HCT116 (cell line): ENCODE measurements at regions not wholly inside any gene's neighbourhood (a gene's known extent, or its start where the extent isn't known, plus 50 kb on each side); places are given as distances from the start of the nearest gene placed in this dataset.

Source experiments
- ATAC-seq: fragments of 200-7000 bp; cut with Tn5 transposase; 2 replicates; pipeline ENCODE4 v1.9.1; 2020; ENCODE audit warnings: mild to moderate bottlenecking, moderate library complexity
- BruUV-seq: library from RNA; stranded (reverse); fragments of 400-500 nt; replicated peaks from 2 replicates; lab custom pipeline; 2021; lab: Mats Ljungman, UMichigan
- CTCF ChIA-PET: fragments of 300-600 bp; sonication (Branson Sonifier 250); formaldehyde crosslinking; loops from one replicate; lab custom pipeline; 2021; ENCODE audit warnings: antibody characterized with exemption; lab: Charles Lee
- POLR2A ChIA-PET: fragments of 300-600, 350-600 bp; sonication (Branson Sonifier 250); formaldehyde crosslinking; loops from one replicate; lab custom pipeline; 2021; ENCODE audit warnings: antibody characterized with exemption; lab: Charles Lee
- RAD21 ChIA-PET, 2 experiments: fragments of 300-600 bp; sonication (Branson Sonifier 250); formaldehyde crosslinking; loops; one replicate each; lab custom pipeline; 2023; ENCODE audit warnings: low total read pairs in 2 of 2; ENCODE audit not compliant: uncharacterized antibody in 2 of 2, unreplicated experiment in 2 of 2, low non-redundant PET in 1 of 2; lab: Charles Lee
- DNase-seq: peaks from one replicate; pipeline ENCODE4 v3.0.0-alpha.2; 2010; ENCODE audit warnings: low read depth, low spot score
- H2AFZ ChIP-seq: fragments of 200-600 bp; shearing (Covaris generic), sonication (generic); 2 replicates; pipeline ENCODE4 v1.6.1; 2017; ENCODE audit warnings: low read depth, mixed run types, mixed read lengths, antibody characterized with exemption, low read length; ENCODE audit not compliant: poor library complexity, severe bottlenecking
- H3K27ac ChIP-seq: 2 replicates; pipeline ENCODE4 v1.5.1; 2012; ENCODE audit warnings: low read depth, low read length
- H3K27me3 ChIP-seq: fragments of 200-600 bp; sonication (generic); 2 replicates; pipeline ENCODE4 v1.6.1; 2016; ENCODE audit warnings: mixed run types, low read length, mixed read lengths; ENCODE audit not compliant: insufficient read depth
- H3K36me3 ChIP-seq, 2 experiments: fragments of 200-500 bp in 1 of 2; fragments of 200-600 bp in 1 of 2; sonication (Bioruptor generic) in 1 of 2; sonication (generic) in 1 of 2; 2 replicates each; pipeline versions ENCODE4 v1.5.1 to v1.6.1; 2014 to 2016; ENCODE audit warnings: low read length in 2 of 2, inconsistent platforms in 1 of 2, mixed read lengths in 1 of 2, mixed run types in 1 of 2; ENCODE audit not compliant: insufficient read depth in 2 of 2, control insufficient read depth in 1 of 2
- H3K4me1 ChIP-seq, 2 experiments: fragments of 200-600 bp in 1 of 2; sonication (generic) in 1 of 2; 2 replicates each; pipeline versions ENCODE4 v1.5.1 to v1.6.1; 2012 to 2017; ENCODE audit warnings: low read length in 2 of 2, inconsistent platforms in 1 of 2, mild to moderate bottlenecking in 1 of 2, mixed read lengths in 1 of 2, mixed run types in 1 of 2, moderate library complexity in 1 of 2; ENCODE audit not compliant: insufficient read depth in 2 of 2, control insufficient read depth in 1 of 2
- H3K4me2 ChIP-seq: fragments of 200-600 bp; sonication (generic); 2 replicates; pipeline ENCODE4 v1.6.1; 2017; ENCODE audit warnings: mixed run types, low read length, mixed read lengths
- H3K4me3 ChIP-seq, 2 experiments: fragments of 200-600 bp in 1 of 2; sonication (generic) in 1 of 2; replicated peaks in 1 of 2; 2 replicates each; pipeline ENCODE4 v1.5.1; 2011 to 2016; ENCODE audit warnings: low read length in 2 of 2, control low read depth in 1 of 2, low read depth in 1 of 2, mild to moderate bottlenecking in 1 of 2, mixed read lengths in 1 of 2, mixed run types in 1 of 2
- H3K79me2 ChIP-seq: fragments of 200-600 bp; sonication (generic); 2 replicates; pipeline ENCODE4 v1.6.1; 2017; ENCODE audit warnings: mild to moderate bottlenecking, mixed run types, low read length, moderate library complexity, mixed read lengths; ENCODE audit not compliant: insufficient read depth
- H3K9ac ChIP-seq: fragments of 200-600 bp; sonication (generic); 2 replicates; pipeline ENCODE4 v1.6.1; 2016; ENCODE audit warnings: low read length, mixed read lengths
- H3K9me2 ChIP-seq: fragments of 200-600 bp; sonication (generic), shearing (Covaris generic); 2 replicates; pipeline ENCODE4 v1.6.1; 2017; ENCODE audit warnings: mixed run types, mild to moderate bottlenecking, moderate library complexity; ENCODE audit not compliant: insufficient read depth
- H3K9me3 ChIP-seq, 2 experiments: fragments of 200-500 bp in 1 of 2; fragments of 200-600 bp in 1 of 2; sonication (Bioruptor generic) in 1 of 2; sonication (generic) in 1 of 2; 2 replicates each; pipeline ENCODE4 v1.6.1; 2014 to 2017; ENCODE audit warnings: low read length in 2 of 2, mixed read lengths in 2 of 2, inconsistent platforms in 1 of 2, low read depth in 1 of 2, mild to moderate bottlenecking in 1 of 2, mixed run types in 1 of 2, moderate library complexity in 1 of 2; ENCODE audit not compliant: control insufficient read depth in 1 of 2, insufficient read depth in 1 of 2
- H4K20me1 ChIP-seq: fragments of 200-600 bp; sonication (generic), shearing (Covaris generic); 2 replicates; pipeline ENCODE4 v1.6.1; 2017; ENCODE audit warnings: mixed run types, mild to moderate bottlenecking, moderate library complexity; ENCODE audit not compliant: insufficient read depth
- EGR1 ChIP-seq: IDR thresholded peaks from 2 replicates; pipeline ENCODE4 v1.6.1; 2012; ENCODE audit warnings: low read depth
- ELF1 ChIP-seq: IDR thresholded peaks from 2 replicates; pipeline ENCODE4 v1.6.1; 2012; ENCODE audit warnings: low read depth, borderline replicate concordance
- EZH2 ChIP-seq: fragments of 200-600 bp; sonication (generic); IDR thresholded peaks from 2 replicates; pipeline ENCODE4 v1.6.1; 2017; ENCODE audit warnings: antibody characterized with exemption, mixed run types
- FOSL1 ChIP-seq: IDR thresholded peaks from 2 replicates; pipeline ENCODE4 v1.6.1; 2012; ENCODE audit warnings: low read depth
- JUND ChIP-seq: IDR thresholded peaks from 2 replicates; pipeline ENCODE4 v1.6.1; 2012
- RAD21 ChIP-seq: IDR thresholded peaks from 2 replicates; pipeline ENCODE4 v1.6.1; 2012; ENCODE audit warnings: low read depth, mild to moderate bottlenecking
- SRF ChIP-seq: IDR thresholded peaks from 2 replicates; pipeline ENCODE4 v1.6.1; 2012; ENCODE audit warnings: low read depth
- YY1 ChIP-seq: IDR thresholded peaks from 2 replicates; pipeline ENCODE4 v1.6.1; 2011; ENCODE audit warnings: low read length, low read depth, moderate library complexity, mild to moderate bottlenecking; ENCODE audit not compliant: insufficient replicate concordance; ENCODE audit errors: extremely low read depth
- ZNF274 ChIP-seq: fragments of 200-500 bp; sonication (Bioruptor generic); IDR thresholded peaks from 2 replicates; pipeline ENCODE4 v1.6.1; 2014; ENCODE audit warnings: mild to moderate bottlenecking, low read depth, low read length, inconsistent platforms
- intact Hi-C: fragments of 100-400 bp; cut with micrococcal nuclease; formaldehyde crosslinking; loops from 2 replicates; pipeline ENCODE4 v1.10.0; 2022
- TF ChIP-seq, protein P1 (sequence below): IDR thresholded peaks from 2 replicates; pipeline ENCODE4 v1.6.1; 2011; ENCODE audit warnings: mild to moderate bottlenecking, low read length, moderate library complexity; ENCODE audit not compliant: insufficient replicate concordance; ENCODE audit errors: extremely low read depth
- TF ChIP-seq, protein P2 (sequence below), 3 experiments: fragments of 200-600 bp in 1 of 3; sonication (generic) in 1 of 3; IDR thresholded peaks in 2 of 3; conservative IDR thresholded peaks in 1 of 3; 2 replicates each; pipeline ENCODE4 v1.5.1; 2012 to 2017; ENCODE audit warnings: low read depth in 2 of 3, low read length in 2 of 3, antibody characterized with exemption in 1 of 3, borderline replicate concordance in 1 of 3, control low read depth in 1 of 3, mild to moderate bottlenecking in 1 of 3, mixed read lengths in 1 of 3, mixed run types in 1 of 3, moderate library complexity in 1 of 3; ENCODE audit not compliant: insufficient read depth in 1 of 3
- TF ChIP-seq, protein P3 (sequence below): IDR thresholded peaks from 2 replicates; pipeline ENCODE4 v1.6.1; 2012; ENCODE audit warnings: low read depth
- TF ChIP-seq, protein P4 (sequence below): IDR thresholded peaks from 2 replicates; pipeline ENCODE4 v1.6.1; 2012

DNA sequence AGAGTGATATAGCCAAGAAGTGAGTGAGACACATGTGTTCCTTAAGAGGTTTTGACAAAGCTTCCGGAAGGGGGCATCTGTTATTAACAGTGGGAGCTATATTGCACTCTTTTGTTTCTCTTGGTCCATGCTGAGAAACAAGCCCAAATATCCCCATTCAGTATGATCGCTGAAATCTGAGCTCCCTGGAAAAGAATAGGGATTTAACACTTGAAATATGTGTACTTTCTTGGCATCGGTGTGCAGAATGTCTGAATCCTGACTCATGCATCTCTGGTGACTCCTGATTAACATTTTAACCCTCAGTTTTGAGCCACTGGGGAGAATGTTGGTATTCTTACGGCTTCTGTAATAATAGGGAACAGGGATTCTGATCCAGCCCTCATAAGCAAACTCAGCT is 448.1 kb downstream of the TSN start (continued):
- TF ChIP-seq, protein P1, sequence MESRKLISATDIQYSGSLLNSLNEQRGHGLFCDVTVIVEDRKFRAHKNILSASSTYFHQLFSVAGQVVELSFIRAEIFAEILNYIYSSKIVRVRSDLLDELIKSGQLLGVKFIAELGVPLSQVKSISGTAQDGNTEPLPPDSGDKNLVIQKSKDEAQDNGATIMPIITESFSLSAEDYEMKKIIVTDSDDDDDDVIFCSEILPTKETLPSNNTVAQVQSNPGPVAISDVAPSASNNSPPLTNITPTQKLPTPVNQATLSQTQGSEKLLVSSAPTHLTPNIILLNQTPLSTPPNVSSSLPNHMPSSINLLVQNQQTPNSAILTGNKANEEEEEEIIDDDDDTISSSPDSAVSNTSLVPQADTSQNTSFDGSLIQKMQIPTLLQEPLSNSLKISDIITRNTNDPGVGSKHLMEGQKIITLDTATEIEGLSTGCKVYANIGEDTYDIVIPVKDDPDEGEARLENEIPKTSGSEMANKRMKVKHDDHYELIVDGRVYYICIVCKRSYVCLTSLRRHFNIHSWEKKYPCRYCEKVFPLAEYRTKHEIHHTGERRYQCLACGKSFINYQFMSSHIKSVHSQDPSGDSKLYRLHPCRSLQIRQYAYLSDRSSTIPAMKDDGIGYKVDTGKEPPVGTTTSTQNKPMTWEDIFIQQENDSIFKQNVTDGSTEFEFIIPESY = no peak
- no peak for TF ChIP-seq ZNF274
- no peak for TF ChIP-seq ELF1
- no peak for TF ChIP-seq YY1
- TF ChIP-seq, protein P2, sequence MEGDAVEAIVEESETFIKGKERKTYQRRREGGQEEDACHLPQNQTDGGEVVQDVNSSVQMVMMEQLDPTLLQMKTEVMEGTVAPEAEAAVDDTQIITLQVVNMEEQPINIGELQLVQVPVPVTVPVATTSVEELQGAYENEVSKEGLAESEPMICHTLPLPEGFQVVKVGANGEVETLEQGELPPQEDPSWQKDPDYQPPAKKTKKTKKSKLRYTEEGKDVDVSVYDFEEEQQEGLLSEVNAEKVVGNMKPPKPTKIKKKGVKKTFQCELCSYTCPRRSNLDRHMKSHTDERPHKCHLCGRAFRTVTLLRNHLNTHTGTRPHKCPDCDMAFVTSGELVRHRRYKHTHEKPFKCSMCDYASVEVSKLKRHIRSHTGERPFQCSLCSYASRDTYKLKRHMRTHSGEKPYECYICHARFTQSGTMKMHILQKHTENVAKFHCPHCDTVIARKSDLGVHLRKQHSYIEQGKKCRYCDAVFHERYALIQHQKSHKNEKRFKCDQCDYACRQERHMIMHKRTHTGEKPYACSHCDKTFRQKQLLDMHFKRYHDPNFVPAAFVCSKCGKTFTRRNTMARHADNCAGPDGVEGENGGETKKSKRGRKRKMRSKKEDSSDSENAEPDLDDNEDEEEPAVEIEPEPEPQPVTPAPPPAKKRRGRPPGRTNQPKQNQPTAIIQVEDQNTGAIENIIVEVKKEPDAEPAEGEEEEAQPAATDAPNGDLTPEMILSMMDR (IDR thresholded peaks at IDR 0.05 in 2 of 3, conservative IDR thresholded peaks at IDR 0.05 in 1 of 3; ENCODE audit: borderline replicate concordance in 1 of 3, insufficient read depth in 1 of 3, low read depth in 2 of 3, low read length in 2 of 3) = no peak
- no peak for TF ChIP-seq SRF
- TF ChIP-seq, all 23 proteins: peak for 0

DNA sequence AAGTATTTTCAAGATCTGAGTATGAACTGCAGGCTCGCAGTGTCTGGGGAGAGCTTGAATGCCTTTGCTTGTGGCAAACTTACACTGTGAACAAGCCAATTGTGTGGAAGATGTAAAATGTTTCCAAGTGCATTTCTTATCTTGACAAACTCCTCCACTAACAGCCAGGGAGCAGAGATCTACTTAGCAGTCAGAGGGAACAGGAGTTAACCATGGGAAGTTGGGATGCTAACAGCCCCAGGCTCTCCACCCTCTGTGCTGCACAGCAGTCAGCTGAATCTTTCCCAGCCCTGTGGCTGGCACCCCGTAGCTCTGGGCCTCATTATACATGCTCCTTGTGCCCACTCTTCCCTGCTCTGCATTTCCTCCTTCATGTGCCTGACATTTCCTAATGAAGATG is 450.2 kb downstream of the TSN start:
- ChIA-PET POLR2A (no interaction called here), CTCF (no interaction called here), RAD21 (no interaction called here)
- H4K20me1 ChIP-seq = no peaks in the 10 kb centered on the region
- no peak overlapping the region for H3K4me2 ChIP-seq
- H2AFZ ChIP-seq = no peak overlapping the region
- TF ChIP-seq, protein P3, sequence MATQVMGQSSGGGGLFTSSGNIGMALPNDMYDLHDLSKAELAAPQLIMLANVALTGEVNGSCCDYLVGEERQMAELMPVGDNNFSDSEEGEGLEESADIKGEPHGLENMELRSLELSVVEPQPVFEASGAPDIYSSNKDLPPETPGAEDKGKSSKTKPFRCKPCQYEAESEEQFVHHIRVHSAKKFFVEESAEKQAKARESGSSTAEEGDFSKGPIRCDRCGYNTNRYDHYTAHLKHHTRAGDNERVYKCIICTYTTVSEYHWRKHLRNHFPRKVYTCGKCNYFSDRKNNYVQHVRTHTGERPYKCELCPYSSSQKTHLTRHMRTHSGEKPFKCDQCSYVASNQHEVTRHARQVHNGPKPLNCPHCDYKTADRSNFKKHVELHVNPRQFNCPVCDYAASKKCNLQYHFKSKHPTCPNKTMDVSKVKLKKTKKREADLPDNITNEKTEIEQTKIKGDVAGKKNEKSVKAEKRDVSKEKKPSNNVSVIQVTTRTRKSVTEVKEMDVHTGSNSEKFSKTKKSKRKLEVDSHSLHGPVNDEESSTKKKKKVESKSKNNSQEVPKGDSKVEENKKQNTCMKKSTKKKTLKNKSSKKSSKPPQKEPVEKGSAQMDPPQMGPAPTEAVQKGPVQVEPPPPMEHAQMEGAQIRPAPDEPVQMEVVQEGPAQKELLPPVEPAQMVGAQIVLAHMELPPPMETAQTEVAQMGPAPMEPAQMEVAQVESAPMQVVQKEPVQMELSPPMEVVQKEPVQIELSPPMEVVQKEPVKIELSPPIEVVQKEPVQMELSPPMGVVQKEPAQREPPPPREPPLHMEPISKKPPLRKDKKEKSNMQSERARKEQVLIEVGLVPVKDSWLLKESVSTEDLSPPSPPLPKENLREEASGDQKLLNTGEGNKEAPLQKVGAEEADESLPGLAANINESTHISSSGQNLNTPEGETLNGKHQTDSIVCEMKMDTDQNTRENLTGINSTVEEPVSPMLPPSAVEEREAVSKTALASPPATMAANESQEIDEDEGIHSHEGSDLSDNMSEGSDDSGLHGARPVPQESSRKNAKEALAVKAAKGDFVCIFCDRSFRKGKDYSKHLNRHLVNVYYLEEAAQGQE = no peak
- no peak for TF ChIP-seq EZH2
- no peak for TF ChIP-seq EGR1
- TF ChIP-seq JUND = no peak
- no peak for TF ChIP-seq FOSL1
- TF ChIP-seq, protein P4, sequence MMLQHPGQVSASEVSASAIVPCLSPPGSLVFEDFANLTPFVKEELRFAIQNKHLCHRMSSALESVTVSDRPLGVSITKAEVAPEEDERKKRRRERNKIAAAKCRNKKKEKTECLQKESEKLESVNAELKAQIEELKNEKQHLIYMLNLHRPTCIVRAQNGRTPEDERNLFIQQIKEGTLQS = no peak
- TF ChIP-seq RAD21 = no peak
- no peak overlapping the region for H3K9ac ChIP-seq
- no peak overlapping the region for H3K4me3 ChIP-seq
- ATAC-seq (no peak), DNase-seq (no peak)
- H3K9me2 ChIP-seq = no peaks in the 10 kb centered on the region
- no TSS peak for BruUV-seq
- no peaks in the 10 kb centered on the region for H3K9me3 ChIP-seq
- H3K27me3 ChIP-seq = peaks cover 5% of the 10 kb centered on the region; the same call in 1 of the 2 replicates
- no peaks in the 10 kb centered on the region for H3K36me3 ChIP-seq
- no peaks in the 10 kb centered on the region for H3K4me1 ChIP-seq
- H3K27ac ChIP-seq = no peak overlapping the region
- no peaks in the 10 kb centered on the region for H3K79me2 ChIP-seq
- intact Hi-C loops = no loop called here
